Duodenal mucosa (tissue), 2 donors: ENCODE measurements at regions not wholly inside any gene's neighbourhood (a gene's known extent, or its start where the extent isn't known, plus 50 kb on each side); places are given as distances from the start of the nearest gene placed in this dataset.

Experiments
- H3K27ac ChIP-seq: one replicate; pipeline ENCODE4 v1.7.0; 2013; ENCODE audit warnings: low read depth, low read length
- H3K27me3 ChIP-seq, 2 donors: one replicate each; pipeline ENCODE4 v1.7.0; 2013; ENCODE audit warnings: low read length in 2 of 2, control low read depth in 1 of 2; ENCODE audit not compliant: insufficient read depth in 2 of 2, control insufficient read depth in 1 of 2
- H3K36me3 ChIP-seq, 2 donors: one replicate each; pipeline ENCODE4 v1.7.0; 2013; ENCODE audit warnings: low read length in 2 of 2, control low read depth in 1 of 2; ENCODE audit not compliant: insufficient read depth in 2 of 2, control insufficient read depth in 1 of 2
- H3K4me1 ChIP-seq, 2 donors: one replicate each; pipeline ENCODE4 v1.7.0; 2013; ENCODE audit warnings: low read length in 2 of 2, control low read depth in 1 of 2; ENCODE audit not compliant: insufficient read depth in 2 of 2, control insufficient read depth in 1 of 2
- H3K4me3 ChIP-seq, 2 donors: one replicate each; pipeline ENCODE4 v1.7.0; 2013; ENCODE audit warnings: low read length in 2 of 2, low read depth in 1 of 2
- H3K9ac ChIP-seq, 2 donors: one replicate each; pipeline ENCODE4 v1.7.0; 2013; ENCODE audit warnings: low read length in 2 of 2, low read depth in 1 of 2
- H3K9me3 ChIP-seq, 2 donors: one replicate each; pipeline ENCODE4 v1.7.0; 2013; ENCODE audit warnings: low read length in 2 of 2, control low read depth in 1 of 2; ENCODE audit not compliant: control insufficient read depth in 1 of 2

DNA sequence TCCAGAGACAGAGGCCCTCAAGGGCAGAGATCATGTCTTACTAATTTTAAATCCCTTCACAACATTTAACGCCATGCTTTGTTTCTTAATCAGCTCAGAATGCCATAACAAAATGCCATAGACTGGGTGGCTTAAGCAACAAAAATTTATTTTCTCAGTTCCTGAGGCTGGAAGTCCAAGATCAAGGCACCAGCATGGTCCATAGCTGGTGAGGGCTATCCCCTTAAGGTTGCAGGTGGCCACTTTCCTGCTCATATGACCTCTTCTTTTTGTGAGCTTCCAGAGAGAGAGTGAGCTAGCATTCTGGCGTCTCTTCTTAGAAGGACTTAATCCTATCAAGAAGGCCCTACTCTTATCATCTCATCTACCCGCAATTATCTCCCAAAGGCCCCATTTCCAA, 470.3 kb downstream of the ZNF608 start:
- H3K36me3 ChIP-seq: no peaks in the 10 kb centered on the region
- H3K4me3 ChIP-seq: no peak overlapping the region
- no peaks in the 10 kb centered on the region for H3K27me3 ChIP-seq
- no peak overlapping the region for H3K9ac ChIP-seq
- H3K27ac ChIP-seq: no peak overlapping the region
- H3K4me1 ChIP-seq: peaks cover 0 to 12% of the 10 kb centered on the region in 2 donors
- no peaks in the 10 kb centered on the region for H3K9me3 ChIP-seq

DNA sequence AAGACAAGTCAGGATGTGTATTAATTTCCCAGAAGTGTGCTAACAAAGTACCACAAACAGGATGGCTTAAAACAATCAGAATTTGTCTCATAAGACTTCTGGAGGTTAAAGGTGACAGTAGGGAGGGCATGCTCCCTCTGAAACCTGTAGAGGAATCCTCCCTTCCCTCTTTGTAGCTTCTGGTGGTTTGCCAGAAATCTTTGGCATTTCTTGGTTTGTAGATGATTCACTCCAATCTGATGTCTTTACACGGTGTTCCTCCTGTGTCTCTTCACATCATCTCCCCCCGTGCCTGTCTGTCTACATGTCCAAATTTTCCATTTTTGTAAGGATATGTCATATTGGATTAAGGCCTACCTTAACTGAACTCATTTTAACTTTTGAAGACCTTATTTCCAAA, 471.5 kb downstream of the ZNF608 start:
- Histone ChIP-seq H3K36me3 (no peaks in the 10 kb centered on the region), H3K9me3 (no peaks in the 10 kb centered on the region), H3K4me1 (peaks cover 0 to 12% of the 10 kb centered on the region in 2 donors), H3K9ac (no peak overlapping the region), H3K27me3 (no peaks in the 10 kb centered on the region), H3K27ac (no peak overlapping the region), H3K4me3 (no peak overlapping the region)

DNA sequence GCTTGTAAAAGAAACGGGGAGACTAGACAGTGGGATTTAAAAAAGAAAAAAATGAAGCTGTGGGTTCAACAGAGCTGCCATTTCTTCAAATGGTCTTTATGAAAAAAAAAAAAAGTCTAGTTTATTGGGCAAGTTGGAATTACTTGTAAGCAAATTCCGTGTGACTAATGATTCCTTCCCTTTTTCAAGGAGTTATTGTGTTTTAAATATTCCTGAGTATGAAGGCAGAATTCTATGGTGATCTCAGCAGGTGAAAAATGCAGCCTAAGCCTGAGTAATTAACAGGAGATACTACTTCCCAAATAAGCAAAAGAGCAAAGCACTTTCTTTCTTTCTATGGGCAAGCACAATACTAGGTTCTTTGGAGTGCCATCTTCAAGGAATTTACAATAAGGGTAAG, 481.9 kb downstream of the ZNF608 start:
- Histone ChIP-seq H3K27me3 (no peaks in the 10 kb centered on the region), H3K9me3 (no peaks in the 10 kb centered on the region), H3K4me3 (no peak overlapping the region), H3K4me1 (peaks cover 0 to 5% of the 10 kb centered on the region in 2 donors), H3K36me3 (no peaks in the 10 kb centered on the region), H3K27ac (no peak overlapping the region), H3K9ac (no peak overlapping the region)

DNA sequence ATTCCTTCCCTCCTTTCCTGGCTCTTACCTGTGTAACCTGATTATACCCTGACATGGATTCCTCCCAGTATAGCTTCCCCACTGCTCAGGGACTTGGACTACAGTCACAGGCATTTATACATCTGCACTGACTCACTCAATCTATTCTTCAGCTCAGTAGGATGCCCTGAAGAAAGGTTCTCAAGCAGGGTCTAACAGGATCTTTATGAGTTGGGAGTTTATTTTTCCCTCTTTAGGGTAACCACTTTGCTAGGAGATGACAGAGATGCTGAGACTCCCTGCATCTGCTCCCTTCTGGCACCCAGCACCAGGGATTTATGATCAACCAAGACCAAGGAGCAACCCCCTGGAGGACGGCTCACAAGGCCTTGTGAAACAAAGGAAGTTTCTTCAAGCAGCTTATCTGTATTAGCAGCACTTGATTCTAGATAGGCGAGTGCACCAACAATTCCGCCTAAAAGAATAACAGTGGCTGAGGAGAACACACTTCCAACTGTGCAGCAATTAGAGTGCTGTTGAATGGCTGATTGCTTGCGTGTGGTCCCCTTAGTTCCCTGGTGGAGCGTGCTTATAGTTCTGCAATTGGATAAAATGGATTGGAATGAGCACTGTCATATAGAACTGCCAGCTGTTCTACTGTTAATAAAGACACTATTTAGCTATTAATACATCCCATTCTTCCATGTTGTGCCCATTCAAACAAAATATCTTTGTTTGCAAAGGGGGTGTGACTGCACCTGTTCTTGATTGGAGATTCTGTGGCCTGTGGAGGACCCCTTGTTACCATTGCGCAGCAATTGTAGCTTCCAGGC, 482.6 kb downstream of the ZNF608 start:
- peaks cover 0 to 5% of the 10 kb centered on the region in 2 donors for H3K4me1 ChIP-seq
- no peak overlapping the region for H3K4me3 ChIP-seq
- H3K27me3 ChIP-seq: no peaks in the 10 kb centered on the region
- H3K36me3 ChIP-seq: no peaks in the 10 kb centered on the region
- H3K9ac ChIP-seq: no peak overlapping the region
- H3K9me3 ChIP-seq: no peaks in the 10 kb centered on the region
- H3K27ac ChIP-seq: no peak overlapping the region

DNA sequence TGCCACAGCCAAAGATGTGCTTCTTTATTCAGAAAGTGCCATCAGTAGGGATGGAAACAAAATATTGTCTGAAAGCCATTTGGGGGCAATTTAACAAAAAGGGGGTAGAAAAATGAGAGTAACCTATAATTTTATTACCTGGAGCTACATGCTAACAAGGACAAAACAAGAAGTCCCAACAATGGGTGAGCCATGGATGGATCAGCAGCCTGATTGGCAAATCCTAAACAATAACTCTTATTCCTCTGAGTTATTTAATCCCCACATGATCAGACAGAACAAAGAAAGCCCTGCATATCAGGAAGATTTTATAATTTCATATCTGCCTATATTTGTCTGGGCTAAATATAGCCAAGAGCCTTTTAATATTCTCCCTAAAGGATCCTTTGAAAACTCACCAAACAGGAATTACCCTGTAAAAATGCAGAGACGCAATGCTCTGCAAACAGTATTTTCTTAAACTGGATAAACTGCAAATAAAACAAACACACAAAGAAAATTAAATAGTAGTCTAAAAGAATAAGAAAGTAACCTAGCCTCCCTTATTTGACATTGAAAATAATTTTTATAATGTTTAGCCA, 483.4 kb downstream of the ZNF608 start:
- Histone ChIP-seq H3K4me3 (no peak overlapping the region), H3K36me3 (no peaks in the 10 kb centered on the region), H3K9ac (no peak overlapping the region), H3K27ac (no peak overlapping the region), H3K27me3 (no peaks in the 10 kb centered on the region), H3K9me3 (no peaks in the 10 kb centered on the region), H3K4me1 (peaks cover 0 to 5% of the 10 kb centered on the region in 2 donors)

DNA sequence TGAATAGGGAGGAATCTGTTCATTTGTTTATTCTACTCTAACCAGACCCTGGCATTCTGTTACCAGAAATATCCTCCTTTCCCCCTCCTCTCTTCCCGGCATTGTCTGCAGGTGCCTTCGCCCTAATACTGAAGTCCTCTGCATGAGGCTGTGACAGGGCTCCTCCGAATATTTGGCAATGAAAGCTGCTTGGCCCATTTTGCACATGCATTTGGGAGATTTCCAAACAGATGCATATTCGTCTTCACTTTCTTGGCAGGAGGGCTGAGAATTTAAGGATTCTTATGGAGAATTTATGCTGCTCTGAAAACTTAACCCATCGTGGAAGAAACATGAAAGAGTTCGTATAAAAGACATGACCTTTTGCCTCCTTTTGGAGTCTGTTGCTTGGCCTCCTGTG, 484.0 kb downstream of the ZNF608 start:
- Histone ChIP-seq H3K36me3 (no peaks in the 10 kb centered on the region), H3K4me1 (peaks cover 0 to 5% of the 10 kb centered on the region in 2 donors), H3K27me3 (no peaks in the 10 kb centered on the region), H3K9me3 (no peaks in the 10 kb centered on the region), H3K4me3 (no peak overlapping the region), H3K9ac (no peak overlapping the region), H3K27ac (no peak overlapping the region)

DNA sequence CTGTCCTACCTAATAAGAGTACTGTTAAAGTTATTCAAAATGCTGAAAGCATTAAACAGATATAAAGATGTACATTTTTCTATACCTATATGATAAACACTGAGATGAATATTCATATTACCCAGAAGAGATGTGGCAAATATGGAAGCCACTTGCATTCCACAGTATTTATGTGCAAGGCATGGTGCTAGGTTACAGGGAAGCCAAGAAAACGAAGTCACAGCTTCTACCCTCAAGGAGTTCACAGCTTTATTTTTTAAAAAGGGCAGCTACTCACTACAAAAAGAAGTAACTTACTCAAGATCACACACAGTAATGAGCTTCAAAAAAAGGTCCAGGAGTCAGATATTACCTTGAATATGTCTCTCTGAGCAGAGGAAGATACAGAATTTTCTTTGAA, 484.6 kb downstream of the ZNF608 start:
- no peak overlapping the region for H3K9ac ChIP-seq
- H3K9me3 ChIP-seq: no peaks in the 10 kb centered on the region
- H3K36me3 ChIP-seq: no peaks in the 10 kb centered on the region
- no peaks in the 10 kb centered on the region for H3K27me3 ChIP-seq
- H3K4me3 ChIP-seq: no peak overlapping the region
- H3K4me1 ChIP-seq: peaks cover 0 to 5% of the 10 kb centered on the region in 2 donors
- H3K27ac ChIP-seq: no peak overlapping the region

DNA sequence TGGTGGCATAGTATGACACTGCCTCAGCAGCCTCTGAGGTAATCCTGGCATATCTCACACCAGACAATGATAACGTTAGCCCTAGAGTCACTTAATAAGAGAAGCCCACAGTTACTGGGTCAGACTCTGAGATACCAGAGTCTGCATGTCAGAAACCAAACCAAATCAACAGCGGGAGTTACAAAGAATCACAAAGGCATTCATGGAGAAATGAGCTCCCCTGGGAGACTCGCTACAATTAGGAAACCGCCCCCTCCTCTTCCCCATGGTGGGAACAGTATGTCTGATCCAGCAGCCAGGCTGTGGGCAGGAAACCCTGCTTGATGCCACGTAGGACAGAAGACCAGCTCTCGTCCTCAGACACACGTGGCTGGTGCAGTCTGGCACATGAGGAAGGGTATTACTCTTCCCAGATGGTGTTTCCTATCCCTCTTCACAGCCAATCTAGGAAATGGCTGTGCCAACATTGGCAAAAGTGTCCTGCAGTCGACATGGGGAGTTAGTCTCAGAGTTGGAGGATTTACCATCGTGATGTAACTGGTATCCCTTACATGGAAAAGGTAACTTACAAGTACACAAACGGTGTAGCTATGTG, 485.4 kb downstream of the ZNF608 start:
- no peak overlapping the region for H3K27ac ChIP-seq

DNA sequence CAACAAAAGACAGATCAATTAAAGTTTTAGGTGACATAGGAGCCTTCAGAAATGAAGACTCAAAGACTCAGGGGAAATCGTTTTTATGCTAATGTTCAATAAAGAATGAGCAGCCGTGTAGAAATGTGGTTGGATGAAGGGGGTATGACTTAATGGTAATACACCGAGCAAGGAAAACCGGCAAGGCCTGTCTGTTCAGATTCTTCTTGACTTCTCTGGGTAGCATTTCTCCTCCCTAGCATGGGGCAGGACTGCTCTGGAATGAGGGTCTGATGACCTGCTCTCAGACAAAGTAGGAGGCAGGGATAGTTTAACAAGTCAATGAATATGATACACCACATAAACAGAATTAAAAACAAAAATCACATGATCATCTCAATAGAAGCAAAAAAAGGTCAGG, 487.4 kb downstream of the ZNF608 start:
- Histone ChIP-seq H3K4me3 (no peak overlapping the region), H3K9ac (no peak overlapping the region), H3K9me3 (no peaks in the 10 kb centered on the region), H3K36me3 (no peaks in the 10 kb centered on the region), H3K27ac (no peak overlapping the region), H3K27me3 (no peaks in the 10 kb centered on the region), H3K4me1 (peaks cover 0 to 3% of the 10 kb centered on the region in 2 donors)

More for the DNA sequence above, 485.4 kb downstream of the ZNF608 start:
- H3K9ac ChIP-seq: no peak overlapping the region
- H3K36me3 ChIP-seq: no peaks in the 10 kb centered on the region
- peaks cover 0 to 5% of the 10 kb centered on the region in 2 donors for H3K4me1 ChIP-seq
- no peaks in the 10 kb centered on the region for H3K9me3 ChIP-seq
- H3K27me3 ChIP-seq: no peaks in the 10 kb centered on the region
- no peak overlapping the region for H3K4me3 ChIP-seq

DNA sequence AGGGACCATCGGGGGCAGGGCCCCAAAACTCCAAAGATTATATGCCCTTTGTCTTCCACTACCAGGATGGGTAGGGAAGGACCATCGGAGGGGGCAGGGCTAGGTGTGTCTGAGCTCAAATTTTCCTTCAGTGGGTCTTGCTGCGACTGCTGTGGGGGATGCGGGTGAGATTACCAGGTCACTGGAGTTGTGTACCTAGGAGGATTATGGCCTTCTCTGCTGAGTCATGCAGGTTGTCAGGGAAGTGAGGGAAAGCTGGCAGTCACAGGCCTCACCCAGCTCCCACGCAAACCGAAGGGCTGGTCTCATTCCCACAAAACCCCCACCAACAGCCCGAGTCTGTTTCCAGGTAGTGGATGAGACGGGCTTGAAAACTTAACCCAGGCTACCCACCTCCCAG, 489.4 kb downstream of the ZNF608 start:
- no peaks in the 10 kb centered on the region for H3K27me3 ChIP-seq
- H3K4me1 ChIP-seq: no peaks in the 10 kb centered on the region
- H3K9ac ChIP-seq: no peak overlapping the region
- no peaks in the 10 kb centered on the region for H3K9me3 ChIP-seq
- H3K36me3 ChIP-seq: no peaks in the 10 kb centered on the region
- no peak overlapping the region for H3K27ac ChIP-seq
- H3K4me3 ChIP-seq: no peak overlapping the region
